ENCODE measurements at regions not wholly inside any gene's neighbourhood (a gene's known extent, or its start where the extent isn't known, plus 50 kb on each side); places are given as distances from the start of the nearest gene placed in this dataset.
"Not testable (repeated sequence)": the region's sequence is repeated elsewhere in the genome, so short reads cannot be mapped to it uniquely, and the experiment has no call there.

GRCh38 chr7:131827421-131827820 is 271.0 kb upstream of the PODXL start:
- Histone ChIP-seq H3K36me3 (replicated peaks in 1 of 2; ENCODE audit: insufficient read depth in 1 of 2, low read depth in 2 of 2) (no peaks in the 10 kb centered on the region), H3K9me3 (no peaks in the 10 kb centered on the region), H3K4me3 (no peak overlapping the region), H3K27me3 (no peaks in the 10 kb centered on the region), H3K4me1 (peaks cover 17% of the 10 kb centered on the region), H3K27ac (no peak overlapping the region)
- intact Hi-C loops (cut with DNase I), result no loop called here
- 84 to 85% methylated on average over 5 of the region's 5 CpGs for WGBS, 2 donors
- no peak for DNase-seq
- no peak for TF ChIP-seq POLR2A (IDR thresholded peaks at IDR 0.05)
- TF ChIP-seq CTCF (IDR thresholded peaks at IDR 0.05), result no peak
- ATAC-seq, result no peak

- Histone ChIP-seq H3K4me3 (no peak overlapping the region), H3K9me3 (no peaks in the 10 kb centered on the region), H3K27me3 (no peaks in the 10 kb centered on the region), H3K27ac (no peak overlapping the region), H3K4me1 (peaks cover 20% of the 10 kb centered on the region), H3K36me3 (replicated peaks in 1 of 2; ENCODE audit: insufficient read depth in 1 of 2, low read depth in 2 of 2) (no peaks in the 10 kb centered on the region)
- ATAC-seq (peak; percentile 12), DNase-seq (no peak)
- intact Hi-C loops (cut with DNase I), result no loop called here
- WGBS, 2 donors, result 61 to 65% methylated on average over 8 of the region's 8 CpGs
- TF ChIP-seq CTCF (IDR thresholded peaks at IDR 0.05) (no peak), POLR2A (IDR thresholded peaks at IDR 0.05) (no peak)
These were observed 270.5 kb upstream of the PODXL start for GRCh38 chr7:131826960-131827359.

GRCh38 chr7:131823961-131824440 is 267.6 kb upstream of the PODXL start:
- 87 to 93% methylated on average over 7 to 8 of the region's 8 CpGs for WGBS, 2 donors
- intact Hi-C loops (cut with DNase I); H3K27ac ChIP-seq; DNase-seq; H3K4me3 ChIP-seq; H3K36me3 ChIP-seq (replicated peaks in 1 of 2; ENCODE audit: insufficient read depth in 1 of 2, low read depth in 2 of 2); ATAC-seq; H3K9me3 ChIP-seq; H3K27me3 ChIP-seq: not testable (repeated sequence)
- peaks cover 19% of the 10 kb centered on the region for H3K4me1 ChIP-seq

- peaks cover 19% of the 10 kb centered on the region for H3K4me1 ChIP-seq
- H3K36me3 ChIP-seq (replicated peaks in 1 of 2; ENCODE audit: insufficient read depth in 1 of 2, low read depth in 2 of 2), result no peaks in the 10 kb centered on the region
- 58 to 81% methylated on average over 4 of the region's 4 CpGs for WGBS, 2 donors
- TF ChIP-seq POLR2A (IDR thresholded peaks at IDR 0.05) (no peak), CTCF (IDR thresholded peaks at IDR 0.05) (no peak)
- H3K27me3 ChIP-seq, result no peaks in the 10 kb centered on the region
- H3K27ac ChIP-seq, result no peak overlapping the region
- no peak overlapping the region for H3K4me3 ChIP-seq
- ATAC-seq (no peak), DNase-seq (no peak)
- no peaks in the 10 kb centered on the region for H3K9me3 ChIP-seq
- intact Hi-C loops (cut with DNase I), result no loop called here
These were observed 263.5 kb upstream of the PODXL start for GRCh38 chr7:131819891-131820290.

GRCh38 chr7:131816391-131817007 is 260.1 kb upstream of the PODXL start:
- WGBS, 2 donors, result 70 to 71% methylated on average over 6 of the region's 6 CpGs
- no peaks in the 10 kb centered on the region for H3K9me3 ChIP-seq
- H3K27ac ChIP-seq, result no peak overlapping the region
- no peaks in the 10 kb centered on the region for H3K27me3 ChIP-seq
- no peaks in the 10 kb centered on the region for H3K36me3 ChIP-seq (replicated peaks in 1 of 2; ENCODE audit: insufficient read depth in 1 of 2, low read depth in 2 of 2)
- H3K4me1 ChIP-seq, result peaks cover 1% of the 10 kb centered on the region
- TF ChIP-seq POLR2A (IDR thresholded peaks at IDR 0.05) (no peak), CTCF (IDR thresholded peaks at IDR 0.05) (no peak)
- ATAC-seq, result no peak
- no peak for DNase-seq
- intact Hi-C loops (cut with DNase I), result no loop called here
- no peak overlapping the region for H3K4me3 ChIP-seq

Measured in body of pancreas (tissue), 4 donors.